ENCODE measurements at regions not wholly inside any gene's neighbourhood (a gene's known extent, or its start where the extent isn't known, plus 50 kb on each side); places are given as distances from the start of the nearest gene placed in this dataset.

DNA sequence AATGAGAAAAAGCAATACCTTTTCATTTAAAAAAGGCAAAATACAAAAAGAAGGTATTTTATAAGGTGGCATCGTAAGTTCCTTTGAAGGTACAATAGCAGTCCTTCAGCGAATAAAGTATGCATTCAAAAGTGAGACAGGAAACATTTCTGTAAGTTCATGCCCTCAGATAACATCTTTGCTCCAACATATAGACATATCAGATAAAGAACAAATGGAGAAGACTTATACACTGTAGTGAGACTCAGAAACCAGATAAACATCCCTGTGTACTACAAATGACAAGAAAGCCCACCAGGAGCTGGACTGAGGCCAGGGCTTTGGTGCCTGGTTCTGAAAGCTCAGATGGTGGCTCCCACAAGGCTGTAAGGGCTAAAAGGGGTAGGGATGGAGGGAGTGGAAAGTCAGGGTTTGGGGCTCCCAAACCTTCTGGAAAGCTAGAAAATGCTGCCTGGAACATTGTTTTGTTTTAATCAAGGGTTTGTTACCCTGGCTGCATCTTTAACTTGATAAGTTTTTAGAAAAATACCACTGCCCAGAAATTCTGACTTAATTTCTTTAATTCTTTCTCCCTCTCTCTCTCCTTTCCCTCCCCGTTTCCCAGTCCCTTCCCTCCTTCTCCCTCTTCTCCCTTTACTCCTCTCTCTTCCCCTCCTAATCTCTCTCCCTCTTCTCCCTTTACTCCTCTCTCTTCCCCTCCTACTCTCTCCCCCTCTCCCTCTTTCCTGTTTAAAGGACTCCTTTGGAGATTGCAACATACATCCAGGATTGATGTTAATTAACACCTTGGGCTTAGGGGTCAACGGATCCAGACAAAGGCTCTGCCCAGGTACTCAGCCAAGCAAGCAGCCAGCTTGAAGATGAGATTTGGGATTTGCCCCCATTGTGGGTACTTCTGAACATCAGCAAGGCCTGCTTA, 126.1 kb downstream of the AQP9 start (continued):
- no peak for TF ChIP-seq HNF4G (IDR thresholded peaks at IDR 0.05)
- no peak for TF ChIP-seq TAF1 (conservative IDR thresholded peaks at IDR 0.05)
- TF ChIP-seq RAD21 (IDR thresholded peaks at IDR 0.05), result no peak
- TF ChIP-seq, protein P1, sequence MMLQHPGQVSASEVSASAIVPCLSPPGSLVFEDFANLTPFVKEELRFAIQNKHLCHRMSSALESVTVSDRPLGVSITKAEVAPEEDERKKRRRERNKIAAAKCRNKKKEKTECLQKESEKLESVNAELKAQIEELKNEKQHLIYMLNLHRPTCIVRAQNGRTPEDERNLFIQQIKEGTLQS (IDR thresholded peaks at IDR 0.05), result no peak
- TF ChIP-seq, protein P2, sequence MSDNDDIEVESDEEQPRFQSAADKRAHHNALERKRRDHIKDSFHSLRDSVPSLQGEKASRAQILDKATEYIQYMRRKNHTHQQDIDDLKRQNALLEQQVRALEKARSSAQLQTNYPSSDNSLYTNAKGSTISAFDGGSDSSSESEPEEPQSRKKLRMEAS (IDR thresholded peaks at IDR 0.05), result no peak
- no peak for TF ChIP-seq HNF4A (conservative IDR thresholded peaks at IDR 0.05)
- no peak for TF ChIP-seq GABPA (IDR thresholded peaks at IDR 0.05 in 1 of 2, conservative IDR thresholded peaks at IDR 0.05 in 1 of 2)

DNA sequence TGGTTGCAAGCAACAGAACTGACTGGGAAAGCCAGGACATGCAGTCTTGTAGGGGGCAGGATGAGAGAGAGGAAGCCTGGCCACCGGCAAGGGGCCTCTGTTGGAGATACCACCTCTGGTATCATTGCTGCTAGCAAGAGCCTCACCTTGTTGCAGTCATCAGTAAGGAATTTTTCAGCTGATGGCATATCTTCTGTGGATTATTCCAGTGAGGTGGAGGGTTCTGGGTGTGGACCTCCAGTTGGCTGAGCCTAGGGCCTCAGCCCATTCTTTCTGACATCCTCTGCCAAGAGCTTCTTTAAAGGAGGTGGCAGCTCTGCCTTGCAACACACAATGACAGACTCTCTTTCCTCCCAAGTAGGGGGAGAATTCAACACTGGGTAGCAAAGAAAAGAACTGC, 128.9 kb downstream of the AQP9 start:
- H3K36me3 ChIP-seq (ENCODE audit: control insufficient read depth in 4 of 4, insufficient read depth in 3 of 4, low read depth in 1 of 4, low read length in 3 of 4), result peaks cover 0 to 6% (median under 1%) of the 10 kb centered on the region in 4 donors
- WGBS, result 86% methylated on average over 1 of the region's 1 CpG
- H3K4me3 ChIP-seq (ENCODE audit: low read depth in 1 of 3, low read length in 3 of 3), result no peak overlapping the region
- peaks cover 4 to 10% (median 7%) of the 10 kb centered on the region in 4 donors for H3K4me1 ChIP-seq (ENCODE audit: control insufficient read depth in 4 of 4, insufficient read depth in 4 of 4, low read length in 3 of 4)
- no peak overlapping the region for H3K9ac ChIP-seq (ENCODE audit: low read depth in 1 of 2, low read length in 2 of 2)
- TF ChIP-seq, protein P3, sequence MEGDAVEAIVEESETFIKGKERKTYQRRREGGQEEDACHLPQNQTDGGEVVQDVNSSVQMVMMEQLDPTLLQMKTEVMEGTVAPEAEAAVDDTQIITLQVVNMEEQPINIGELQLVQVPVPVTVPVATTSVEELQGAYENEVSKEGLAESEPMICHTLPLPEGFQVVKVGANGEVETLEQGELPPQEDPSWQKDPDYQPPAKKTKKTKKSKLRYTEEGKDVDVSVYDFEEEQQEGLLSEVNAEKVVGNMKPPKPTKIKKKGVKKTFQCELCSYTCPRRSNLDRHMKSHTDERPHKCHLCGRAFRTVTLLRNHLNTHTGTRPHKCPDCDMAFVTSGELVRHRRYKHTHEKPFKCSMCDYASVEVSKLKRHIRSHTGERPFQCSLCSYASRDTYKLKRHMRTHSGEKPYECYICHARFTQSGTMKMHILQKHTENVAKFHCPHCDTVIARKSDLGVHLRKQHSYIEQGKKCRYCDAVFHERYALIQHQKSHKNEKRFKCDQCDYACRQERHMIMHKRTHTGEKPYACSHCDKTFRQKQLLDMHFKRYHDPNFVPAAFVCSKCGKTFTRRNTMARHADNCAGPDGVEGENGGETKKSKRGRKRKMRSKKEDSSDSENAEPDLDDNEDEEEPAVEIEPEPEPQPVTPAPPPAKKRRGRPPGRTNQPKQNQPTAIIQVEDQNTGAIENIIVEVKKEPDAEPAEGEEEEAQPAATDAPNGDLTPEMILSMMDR (IDR thresholded peaks at IDR 0.05; ENCODE audit: low read depth, low read length, missing input control), result no peak
- TF ChIP-seq FOXA2 (IDR thresholded peaks at IDR 0.05) (no peak), RAD21 (IDR thresholded peaks at IDR 0.05) (no peak), GABPA (IDR thresholded peaks at IDR 0.05 in 1 of 2, conservative IDR thresholded peaks at IDR 0.05 in 1 of 2) (no peak), NR2F2 (IDR thresholded peaks at IDR 0.05) (no peak), RXRA (IDR thresholded peaks at IDR 0.05) (no peak)
- TF ChIP-seq, protein P4, sequence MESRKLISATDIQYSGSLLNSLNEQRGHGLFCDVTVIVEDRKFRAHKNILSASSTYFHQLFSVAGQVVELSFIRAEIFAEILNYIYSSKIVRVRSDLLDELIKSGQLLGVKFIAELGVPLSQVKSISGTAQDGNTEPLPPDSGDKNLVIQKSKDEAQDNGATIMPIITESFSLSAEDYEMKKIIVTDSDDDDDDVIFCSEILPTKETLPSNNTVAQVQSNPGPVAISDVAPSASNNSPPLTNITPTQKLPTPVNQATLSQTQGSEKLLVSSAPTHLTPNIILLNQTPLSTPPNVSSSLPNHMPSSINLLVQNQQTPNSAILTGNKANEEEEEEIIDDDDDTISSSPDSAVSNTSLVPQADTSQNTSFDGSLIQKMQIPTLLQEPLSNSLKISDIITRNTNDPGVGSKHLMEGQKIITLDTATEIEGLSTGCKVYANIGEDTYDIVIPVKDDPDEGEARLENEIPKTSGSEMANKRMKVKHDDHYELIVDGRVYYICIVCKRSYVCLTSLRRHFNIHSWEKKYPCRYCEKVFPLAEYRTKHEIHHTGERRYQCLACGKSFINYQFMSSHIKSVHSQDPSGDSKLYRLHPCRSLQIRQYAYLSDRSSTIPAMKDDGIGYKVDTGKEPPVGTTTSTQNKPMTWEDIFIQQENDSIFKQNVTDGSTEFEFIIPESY (IDR thresholded peaks at IDR 0.05), result no peak
- H3K27ac ChIP-seq (ENCODE audit: low read depth in 1 of 2, low read length in 2 of 2), result no peak overlapping the region
- peaks cover 0 to 7% (median 3%) of the 10 kb centered on the region in 4 donors for H3K9me3 ChIP-seq (ENCODE audit: control insufficient read depth in 4 of 4, low read length in 3 of 4)
- no peaks in the 10 kb centered on the region for H3K27me3 ChIP-seq (ENCODE audit: control insufficient read depth in 4 of 4, insufficient read depth in 4 of 4, low read length in 3 of 4)
- DNase-seq (ENCODE audit: low spot score), result no peak

DNA sequence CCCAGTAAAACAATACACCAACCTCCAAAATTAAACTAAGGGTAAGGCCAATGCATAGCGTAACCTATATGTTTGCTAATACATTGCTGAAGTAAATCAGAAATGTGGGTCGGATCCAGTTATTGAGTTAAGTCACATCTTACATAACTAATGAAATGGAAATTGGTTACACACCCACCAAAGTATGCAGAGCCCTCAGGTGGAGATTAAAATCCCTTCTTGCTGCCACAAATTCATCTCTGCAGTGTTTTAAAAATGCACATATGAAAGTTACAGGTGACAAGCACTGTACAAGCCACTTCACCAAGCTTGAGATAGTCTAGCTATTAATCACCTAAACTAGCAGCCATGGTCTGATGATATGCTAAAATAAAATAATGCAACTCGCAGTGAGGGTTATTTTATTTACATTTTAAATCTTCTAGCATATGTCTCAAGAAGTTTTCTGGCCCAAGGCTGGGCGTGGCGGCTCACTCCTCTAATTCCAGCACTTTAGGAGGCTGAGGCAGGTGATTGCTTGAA, 130.6 kb downstream of the AQP9 start:
- TF ChIP-seq, protein P4 (IDR thresholded peaks at IDR 0.05), result no peak
- TF ChIP-seq RXRA (IDR thresholded peaks at IDR 0.05) (no peak), FOXA2 (IDR thresholded peaks at IDR 0.05) (no peak), JUND (IDR thresholded peaks at IDR 0.05) (no peak), FOXA1 (IDR thresholded peaks at IDR 0.05) (no peak), NR2F2 (IDR thresholded peaks at IDR 0.05) (no peak), YY1 (IDR thresholded peaks at IDR 0.05) (no peak), EGR1 (IDR thresholded peaks at IDR 0.05; ENCODE audit: low read depth in 2 of 2) (no peak)
- Histone ChIP-seq H3K4me1 (ENCODE audit: control insufficient read depth in 4 of 4, insufficient read depth in 4 of 4, low read length in 3 of 4) (peaks cover 3 to 10% (median 7%) of the 10 kb centered on the region in 4 donors), H3K9ac (ENCODE audit: low read depth in 1 of 2, low read length in 2 of 2) (no peak overlapping the region), H3K9me3 (ENCODE audit: control insufficient read depth in 4 of 4, low read length in 3 of 4) (peaks cover 0 to 7% (median 3%) of the 10 kb centered on the region in 4 donors), H3K36me3 (ENCODE audit: control insufficient read depth in 4 of 4, insufficient read depth in 3 of 4, low read depth in 1 of 4, low read length in 3 of 4) (peaks cover 0 to 6% (median 0%) of the 10 kb centered on the region in 4 donors), H3K4me3 (ENCODE audit: low read depth in 1 of 3, low read length in 3 of 3) (no peak overlapping the region), H3K27ac (ENCODE audit: low read depth in 1 of 2, low read length in 2 of 2) (no peak overlapping the region), H3K27me3 (ENCODE audit: control insufficient read depth in 4 of 4, insufficient read depth in 4 of 4, low read length in 3 of 4) (no peaks in the 10 kb centered on the region)
- WGBS, result 83% methylated on average over 5 of the region's 5 CpGs
- no peak for DNase-seq (ENCODE audit: low spot score)

Measured in liver (tissue), 8 donors.